ENCODE measurements at regions not wholly inside any gene's neighbourhood (a gene's known extent, or its start where the extent isn't known, plus 50 kb on each side); places are given as distances from the start of the nearest gene placed in this dataset.

GRCh38 chr18:59988098-59988706 is 88.4 kb downstream of the PMAIP1 start:
- no CpG with 5 or more reads among the region's 5 CpGs for WGBS (ENCODE audit: extremely low coverage, insufficient coverage, low lambda C conversion rate)
- Histone ChIP-seq H4K5ac (ENCODE audit: low read length) (no peak overlapping the region), H4K8ac (ENCODE audit: low read depth, low read length) (no peak overlapping the region), H3K4me1 (ENCODE audit: control insufficient read depth, low read depth, low read length) (no peaks in the 10 kb centered on the region), H3K27ac (ENCODE audit: low read depth, low read length) (no peak overlapping the region), H3K27me3 (ENCODE audit: insufficient read depth, low read length, poor library complexity) (no peaks in the 10 kb centered on the region), H3K56ac (ENCODE audit: low read length) (no peak overlapping the region), H3K36me3 (ENCODE audit: control insufficient read depth, insufficient read depth, low read length) (no peaks in the 10 kb centered on the region), H2BK15ac (replicated peaks; ENCODE audit: low read depth) (no peak overlapping the region), H3K4me3 (ENCODE audit: low read length) (no peak overlapping the region), H3K79me1 (ENCODE audit: low read length) (no peaks in the 10 kb centered on the region), H3K4ac (ENCODE audit: low read depth, low read length) (no peak overlapping the region), H3K79me2 (ENCODE audit: control insufficient read depth, insufficient read depth, low read length) (no peaks in the 10 kb centered on the region), H3K4me2 (ENCODE audit: low read length) (no peak overlapping the region), H3K18ac (ENCODE audit: low read length) (no peak overlapping the region), H2AK5ac (ENCODE audit: low read length) (no peak overlapping the region), H2BK120ac (ENCODE audit: low read depth, low read length) (no peak overlapping the region), H3K9ac (ENCODE audit: low read length) (no peak overlapping the region), H2BK5ac (ENCODE audit: low read length) (no peak overlapping the region), H3K23ac (ENCODE audit: low read length) (no peak overlapping the region)
- DNase-seq = peak; percentile 40

GRCh38 chr18:59987102-59987501 is 87.3 kb downstream of the PMAIP1 start:
- Histone ChIP-seq H3K79me1 (ENCODE audit: low read length) (no peaks in the 10 kb centered on the region), H2AK5ac (ENCODE audit: low read length) (no peak overlapping the region), H4K5ac (ENCODE audit: low read length) (no peak overlapping the region), H3K4me1 (ENCODE audit: control insufficient read depth, low read depth, low read length) (no peaks in the 10 kb centered on the region), H3K4me2 (ENCODE audit: low read length) (no peak overlapping the region), H3K27ac (ENCODE audit: low read depth, low read length) (no peak overlapping the region), H3K56ac (ENCODE audit: low read length) (no peak overlapping the region), H2BK15ac (replicated peaks; ENCODE audit: low read depth) (no peak overlapping the region), H3K36me3 (ENCODE audit: control insufficient read depth, insufficient read depth, low read length) (no peaks in the 10 kb centered on the region), H3K9ac (ENCODE audit: low read length) (no peak overlapping the region), H3K27me3 (ENCODE audit: insufficient read depth, low read length, poor library complexity) (no peaks in the 10 kb centered on the region), H4K8ac (ENCODE audit: low read depth, low read length) (no peak overlapping the region), H3K79me2 (ENCODE audit: control insufficient read depth, insufficient read depth, low read length) (no peaks in the 10 kb centered on the region), H3K18ac (ENCODE audit: low read length) (no peak overlapping the region), H3K4me3 (ENCODE audit: low read length) (no peak overlapping the region), H2BK5ac (ENCODE audit: low read length) (no peak overlapping the region), H2BK120ac (ENCODE audit: low read depth, low read length) (no peak overlapping the region), H3K23ac (ENCODE audit: low read length) (no peak overlapping the region), H3K4ac (ENCODE audit: low read depth, low read length) (no peak overlapping the region)
- WGBS (ENCODE audit: extremely low coverage, insufficient coverage, low lambda C conversion rate) = no CpG with 5 or more reads among the region's 4 CpGs
- no peak for DNase-seq

DNA sequence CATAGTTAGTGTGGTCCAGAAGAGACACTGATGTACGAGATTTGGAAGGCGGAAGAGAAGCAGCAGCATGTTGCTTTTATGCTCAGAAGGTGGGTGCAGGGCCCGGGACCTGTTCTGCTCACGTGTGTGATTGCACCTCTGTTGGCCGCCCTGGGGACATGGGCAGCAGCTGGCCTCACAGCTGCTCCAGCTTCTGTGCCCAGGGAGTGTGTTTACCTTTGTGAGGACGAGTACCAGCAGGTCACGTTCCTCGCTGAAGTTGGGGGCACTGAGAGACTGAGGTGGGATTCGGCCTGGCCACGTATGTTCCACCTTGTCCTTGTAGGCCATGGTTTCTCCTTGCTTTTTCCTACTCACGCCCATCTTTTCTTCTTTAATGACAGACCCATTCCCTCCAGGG is 86.3 kb downstream of the PMAIP1 start:
- no peak overlapping the region for H2BK120ac ChIP-seq (ENCODE audit: low read depth, low read length)
- no peak overlapping the region for H3K9ac ChIP-seq (ENCODE audit: low read length)
- WGBS (ENCODE audit: extremely low coverage, insufficient coverage, low lambda C conversion rate) = no CpG with 5 or more reads among the region's 11 CpGs
- H2BK5ac ChIP-seq (ENCODE audit: low read length) = no peak overlapping the region
- no peak overlapping the region for H3K4ac ChIP-seq (ENCODE audit: low read depth, low read length)
- DNase-seq = no peak
- H3K27ac ChIP-seq (ENCODE audit: low read depth, low read length) = no peak overlapping the region
- H3K18ac ChIP-seq (ENCODE audit: low read length) = no peak overlapping the region
- H4K5ac ChIP-seq (ENCODE audit: low read length) = no peak overlapping the region
- H3K79me2 ChIP-seq (ENCODE audit: control insufficient read depth, insufficient read depth, low read length) = no peaks in the 10 kb centered on the region
- no peaks in the 10 kb centered on the region for H3K4me1 ChIP-seq (ENCODE audit: control insufficient read depth, low read depth, low read length)
- no peak overlapping the region for H3K4me3 ChIP-seq (ENCODE audit: low read length)
- no peaks in the 10 kb centered on the region for H3K36me3 ChIP-seq (ENCODE audit: control insufficient read depth, insufficient read depth, low read length)
- H3K4me2 ChIP-seq (ENCODE audit: low read length) = no peak overlapping the region
- no peaks in the 10 kb centered on the region for H3K27me3 ChIP-seq (ENCODE audit: insufficient read depth, low read length, poor library complexity)
- H3K56ac ChIP-seq (ENCODE audit: low read length) = no peak overlapping the region
- H2AK5ac ChIP-seq (ENCODE audit: low read length) = no peak overlapping the region
- no peak overlapping the region for H3K23ac ChIP-seq (ENCODE audit: low read length)
- H2BK15ac ChIP-seq (replicated peaks; ENCODE audit: low read depth) = no peak overlapping the region
- H3K79me1 ChIP-seq (ENCODE audit: low read length) = no peaks in the 10 kb centered on the region
- H4K8ac ChIP-seq (ENCODE audit: low read depth, low read length) = no peak overlapping the region

- H3K4me3 ChIP-seq (ENCODE audit: low read length) = no peak overlapping the region
- no peak overlapping the region for H2BK15ac ChIP-seq (replicated peaks; ENCODE audit: low read depth)
- H4K5ac ChIP-seq (ENCODE audit: low read length) = no peak overlapping the region
- peak overlapping the region; percentile 3 for H2BK120ac ChIP-seq (ENCODE audit: low read depth, low read length)
- H3K18ac ChIP-seq (ENCODE audit: low read length) = no peak overlapping the region
- no peak overlapping the region for H3K56ac ChIP-seq (ENCODE audit: low read length)
- no peak overlapping the region for H3K23ac ChIP-seq (ENCODE audit: low read length)
- no peaks in the 10 kb centered on the region for H3K79me1 ChIP-seq (ENCODE audit: low read length)
- H3K4ac ChIP-seq (ENCODE audit: low read depth, low read length) = no peak overlapping the region
- H3K36me3 ChIP-seq (ENCODE audit: control insufficient read depth, insufficient read depth, low read length) = no peaks in the 10 kb centered on the region
- WGBS (ENCODE audit: extremely low coverage, insufficient coverage, low lambda C conversion rate) = no CpG with 5 or more reads among the region's 5 CpGs
- H3K9ac ChIP-seq (ENCODE audit: low read length) = no peak overlapping the region
- no peaks in the 10 kb centered on the region for H3K79me2 ChIP-seq (ENCODE audit: control insufficient read depth, insufficient read depth, low read length)
- H3K4me1 ChIP-seq (ENCODE audit: control insufficient read depth, low read depth, low read length) = no peaks in the 10 kb centered on the region
- no peak overlapping the region for H2AK5ac ChIP-seq (ENCODE audit: low read length)
- DNase-seq = no peak
- H4K8ac ChIP-seq (ENCODE audit: low read depth, low read length) = no peak overlapping the region
- no peak overlapping the region for H3K27ac ChIP-seq (ENCODE audit: low read depth, low read length)
- H3K4me2 ChIP-seq (ENCODE audit: low read length) = no peak overlapping the region
- H2BK5ac ChIP-seq (ENCODE audit: low read length) = no peak overlapping the region
- no peaks in the 10 kb centered on the region for H3K27me3 ChIP-seq (ENCODE audit: insufficient read depth, low read length, poor library complexity)
These were observed 85.5 kb downstream of the PMAIP1 start for GRCh38 chr18:59985289-59985688.

GRCh38 chr18:59983506-59983905 is 83.7 kb downstream of the PMAIP1 start:
- no peak overlapping the region for H3K4me2 ChIP-seq (ENCODE audit: low read length)
- no peaks in the 10 kb centered on the region for H3K36me3 ChIP-seq (ENCODE audit: control insufficient read depth, insufficient read depth, low read length)
- no peak overlapping the region for H3K27ac ChIP-seq (ENCODE audit: low read depth, low read length)
- no peak overlapping the region for H3K18ac ChIP-seq (ENCODE audit: low read length)
- no peak overlapping the region for H4K5ac ChIP-seq (ENCODE audit: low read length)
- WGBS (ENCODE audit: extremely low coverage, insufficient coverage, low lambda C conversion rate) = no CpG with 5 or more reads among the region's 4 CpGs
- H2BK120ac ChIP-seq (ENCODE audit: low read depth, low read length) = no peak overlapping the region
- no peak overlapping the region for H2AK5ac ChIP-seq (ENCODE audit: low read length)
- no peak overlapping the region for H4K8ac ChIP-seq (ENCODE audit: low read depth, low read length)
- H3K27me3 ChIP-seq (ENCODE audit: insufficient read depth, low read length, poor library complexity) = no peaks in the 10 kb centered on the region
- no peak overlapping the region for H3K9ac ChIP-seq (ENCODE audit: low read length)
- no peaks in the 10 kb centered on the region for H3K79me2 ChIP-seq (ENCODE audit: control insufficient read depth, insufficient read depth, low read length)
- H3K23ac ChIP-seq (ENCODE audit: low read length) = no peak overlapping the region
- no peak overlapping the region for H2BK5ac ChIP-seq (ENCODE audit: low read length)
- H3K56ac ChIP-seq (ENCODE audit: low read length) = no peak overlapping the region
- no peaks in the 10 kb centered on the region for H3K79me1 ChIP-seq (ENCODE audit: low read length)
- H3K4ac ChIP-seq (ENCODE audit: low read depth, low read length) = no peak overlapping the region
- no peak overlapping the region for H2BK15ac ChIP-seq (replicated peaks; ENCODE audit: low read depth)
- H3K4me1 ChIP-seq (ENCODE audit: control insufficient read depth, low read depth, low read length) = no peaks in the 10 kb centered on the region
- no peak overlapping the region for H3K4me3 ChIP-seq (ENCODE audit: low read length)
- DNase-seq = no peak

DNA sequence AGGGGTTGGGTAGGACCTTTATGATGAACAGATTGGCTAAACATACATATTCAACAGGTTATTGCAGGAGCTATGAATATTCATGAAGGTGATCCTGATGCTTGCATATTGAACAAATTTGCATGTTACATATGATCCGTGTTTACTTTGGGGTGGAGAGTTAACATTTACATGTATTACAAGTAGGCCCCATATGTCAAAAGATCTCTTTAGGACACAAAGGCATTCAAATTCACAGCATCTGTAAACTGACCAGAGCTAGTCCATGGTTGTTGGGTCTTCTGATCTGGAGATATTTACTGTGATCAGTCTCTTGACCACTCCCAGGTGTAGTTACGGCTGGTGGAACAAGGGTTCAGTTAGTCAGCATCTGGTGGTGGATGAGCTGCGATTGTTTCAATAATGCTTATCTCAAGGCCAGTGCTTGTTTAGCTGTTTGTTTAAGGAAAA is 80.4 kb downstream of the PMAIP1 start:
- Histone ChIP-seq H2BK15ac (replicated peaks; ENCODE audit: low read depth) (no peak overlapping the region), H3K4me3 (ENCODE audit: low read length) (no peak overlapping the region), H2BK5ac (ENCODE audit: low read length) (no peak overlapping the region), H3K56ac (ENCODE audit: low read length) (no peak overlapping the region), H3K4me2 (ENCODE audit: low read length) (no peak overlapping the region), H3K27me3 (ENCODE audit: insufficient read depth, low read length, poor library complexity) (no peaks in the 10 kb centered on the region), H2AK5ac (ENCODE audit: low read length) (no peak overlapping the region), H3K79me2 (ENCODE audit: control insufficient read depth, insufficient read depth, low read length) (no peaks in the 10 kb centered on the region), H3K4me1 (ENCODE audit: control insufficient read depth, low read depth, low read length) (no peaks in the 10 kb centered on the region), H3K4ac (ENCODE audit: low read depth, low read length) (no peak overlapping the region), H3K79me1 (ENCODE audit: low read length) (no peaks in the 10 kb centered on the region), H3K9ac (ENCODE audit: low read length) (no peak overlapping the region), H3K27ac (ENCODE audit: low read depth, low read length) (no peak overlapping the region), H4K5ac (ENCODE audit: low read length) (no peak overlapping the region), H3K18ac (ENCODE audit: low read length) (no peak overlapping the region), H3K23ac (ENCODE audit: low read length) (no peak overlapping the region), H2BK120ac (ENCODE audit: low read depth, low read length) (no peak overlapping the region), H4K8ac (ENCODE audit: low read depth, low read length) (no peak overlapping the region), H3K36me3 (ENCODE audit: control insufficient read depth, insufficient read depth, low read length) (no peaks in the 10 kb centered on the region)
- DNase-seq = no peak
- no CpG with 5 or more reads among the region's 3 CpGs for WGBS (ENCODE audit: extremely low coverage, insufficient coverage, low lambda C conversion rate)
